ENCODE measurements at regions not wholly inside any gene's neighbourhood (a gene's known extent, or its start where the extent isn't known, plus 50 kb on each side); places are given as distances from the start of the nearest gene placed in this dataset.

- TF ChIP-seq POLR2AphosphoS5 (IDR thresholded peaks at IDR 0.05; ENCODE audit: low read depth, low read length) (no peak), CTCF (IDR thresholded peaks at IDR 0.05) (no peak), SIN3A (IDR thresholded peaks at IDR 0.05; ENCODE audit: borderline replicate concordance, insufficient read depth, low read depth, low read length) (no peak)
- TF ChIP-seq, protein P1, sequence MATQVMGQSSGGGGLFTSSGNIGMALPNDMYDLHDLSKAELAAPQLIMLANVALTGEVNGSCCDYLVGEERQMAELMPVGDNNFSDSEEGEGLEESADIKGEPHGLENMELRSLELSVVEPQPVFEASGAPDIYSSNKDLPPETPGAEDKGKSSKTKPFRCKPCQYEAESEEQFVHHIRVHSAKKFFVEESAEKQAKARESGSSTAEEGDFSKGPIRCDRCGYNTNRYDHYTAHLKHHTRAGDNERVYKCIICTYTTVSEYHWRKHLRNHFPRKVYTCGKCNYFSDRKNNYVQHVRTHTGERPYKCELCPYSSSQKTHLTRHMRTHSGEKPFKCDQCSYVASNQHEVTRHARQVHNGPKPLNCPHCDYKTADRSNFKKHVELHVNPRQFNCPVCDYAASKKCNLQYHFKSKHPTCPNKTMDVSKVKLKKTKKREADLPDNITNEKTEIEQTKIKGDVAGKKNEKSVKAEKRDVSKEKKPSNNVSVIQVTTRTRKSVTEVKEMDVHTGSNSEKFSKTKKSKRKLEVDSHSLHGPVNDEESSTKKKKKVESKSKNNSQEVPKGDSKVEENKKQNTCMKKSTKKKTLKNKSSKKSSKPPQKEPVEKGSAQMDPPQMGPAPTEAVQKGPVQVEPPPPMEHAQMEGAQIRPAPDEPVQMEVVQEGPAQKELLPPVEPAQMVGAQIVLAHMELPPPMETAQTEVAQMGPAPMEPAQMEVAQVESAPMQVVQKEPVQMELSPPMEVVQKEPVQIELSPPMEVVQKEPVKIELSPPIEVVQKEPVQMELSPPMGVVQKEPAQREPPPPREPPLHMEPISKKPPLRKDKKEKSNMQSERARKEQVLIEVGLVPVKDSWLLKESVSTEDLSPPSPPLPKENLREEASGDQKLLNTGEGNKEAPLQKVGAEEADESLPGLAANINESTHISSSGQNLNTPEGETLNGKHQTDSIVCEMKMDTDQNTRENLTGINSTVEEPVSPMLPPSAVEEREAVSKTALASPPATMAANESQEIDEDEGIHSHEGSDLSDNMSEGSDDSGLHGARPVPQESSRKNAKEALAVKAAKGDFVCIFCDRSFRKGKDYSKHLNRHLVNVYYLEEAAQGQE (IDR thresholded peaks at IDR 0.05; ENCODE audit: insufficient read depth in 1 of 2, low read depth in 2 of 2, low read length in 1 of 2) = no peak
Measured at GRCh38 chr2:66125951-66126350, 309.0 kb upstream of the MEIS1 start.

Measured in Panc1 (cell line).